ENCODE measurements at regions not wholly inside any gene's neighbourhood (a gene's known extent, or its start where the extent isn't known, plus 50 kb on each side); places are given as distances from the start of the nearest gene placed in this dataset.

GRCh38 chr22:49637255-49637760 lies 190.4 kb downstream of the BRD1 start:
- TF ChIP-seq GATA2 (IDR thresholded peaks at IDR 0.05; ENCODE audit: low read depth, low read length), result no peak
- no peak for TF ChIP-seq GATA3 (IDR thresholded peaks at IDR 0.05; ENCODE audit: low read depth, low read length)
